HepG2 (cell line): ENCODE measurements at regions not wholly inside any gene's neighbourhood (a gene's known extent, or its start where the extent isn't known, plus 50 kb on each side); places are given as distances from the start of the nearest gene placed in this dataset.

ENCODE experiments used
- ATAC-seq: fragments of 200-7000 bp; cut with Tn5 transposase; 3 replicates; pipeline ENCODE4 v1.9.1; 2020; ENCODE audit warnings: mild to moderate bottlenecking, moderate library complexity
- BruUV-seq: library from RNA; stranded (reverse); fragments of 400-500 nt; replicated peaks from 2 replicates; lab custom pipeline; 2021; lab: Mats Ljungman, UMichigan
- CTCF ChIA-PET: fragments of 300-600 bp; formaldehyde crosslinking; extraction: SDS; loops from one replicate; lab custom pipeline; 2021; ENCODE audit warnings: low total read pairs, inconsistent platforms, low intra/inter-chr PET ratio; lab: Yijun Ruan, JAX
- POLR2A ChIA-PET: fragments of 350-600 bp; sonication (Branson Sonifier 250); formaldehyde crosslinking; loops from one replicate; lab custom pipeline; 2020; ENCODE audit warnings: antibody characterized with exemption, inconsistent platforms; lab: Yijun Ruan, JAX
- DNase-seq: peaks from one replicate; pipeline ENCODE4 v3.0.0-alpha.2; 2015; ENCODE audit warnings: low spot score
- FAIRE-seq: peaks from 3 replicates; lab custom pipeline; 2011; peaks lifted over from hg19 to GRCh38; lab: Jason Lieb, UNC
- H2AFZ ChIP-seq: one replicate; pipeline ENCODE4 v1.6.1; 2011; ENCODE audit warnings: low read length, inconsistent platforms
- H3K27ac ChIP-seq: fragments of 300-600 bp; 3 replicates; pipeline ENCODE4 v1.8.0; 2011; ENCODE audit warnings: mixed run types, mild to moderate bottlenecking, mixed read lengths, low read length, inconsistent platforms; ENCODE audit not compliant: insufficient read depth; ENCODE audit errors: extremely low read length
- H3K27me3 ChIP-seq, 2 experiments: fragments of 200-600 bp in 1 of 2; 2 replicates in 1 of 2; 3 replicates in 1 of 2; pipeline versions ENCODE4 v1.6.0 to v1.8.0; 2011; ENCODE audit warnings: low read length in 2 of 2, mild to moderate bottlenecking in 2 of 2, moderate library complexity in 2 of 2, inconsistent platforms in 1 of 2; ENCODE audit not compliant: insufficient read depth in 2 of 2, control insufficient read depth in 1 of 2
- H3K36me3 ChIP-seq, 2 experiments: fragments of 200-600 bp in 1 of 2; replicated peaks in 1 of 2; 2 replicates in 1 of 2; 3 replicates in 1 of 2; pipeline versions ENCODE4 v1.5.1 to v1.8.0; 2011; ENCODE audit warnings: low read length in 2 of 2, inconsistent platforms in 1 of 2; ENCODE audit not compliant: insufficient read depth in 2 of 2, control insufficient read depth in 1 of 2
- H3K4me1 ChIP-seq: 2 replicates; pipeline ENCODE4 v1.5.1; 2012; ENCODE audit warnings: low read length, inconsistent platforms; ENCODE audit not compliant: insufficient read depth
- H3K4me2 ChIP-seq: 2 replicates; pipeline ENCODE4 v1.6.0; 2011; ENCODE audit warnings: low read depth, low read length, inconsistent platforms
- H3K4me3 ChIP-seq, 3 experiments: fragments of 200-600 bp in 1 of 3; sonication (generic), shearing (Covaris generic) in 1 of 3; replicated peaks in 1 of 3; 2 replicates each; pipeline ENCODE4 v1.5.1; 2011 to 2016; ENCODE audit warnings: low read length in 3 of 3, inconsistent platforms in 2 of 3, low read depth in 2 of 3, mild to moderate bottlenecking in 2 of 3, control low read depth in 1 of 3, mixed read lengths in 1 of 3; ENCODE audit not compliant: insufficient read depth in 1 of 3
- H3K79me2 ChIP-seq: one replicate; pipeline ENCODE4 v1.6.1; 2011; ENCODE audit warnings: low read length, inconsistent platforms; ENCODE audit not compliant: insufficient read depth
- H3K9ac ChIP-seq: 2 replicates; pipeline ENCODE4 v1.6.0; 2011; ENCODE audit warnings: mild to moderate bottlenecking, low read depth, low read length, inconsistent platforms; ENCODE audit not compliant: insufficient read depth
- H3K9me3 ChIP-seq: 2 replicates; pipeline ENCODE4 v1.5.1; 2012; ENCODE audit warnings: mild to moderate bottlenecking, low read length
- H4K20me1 ChIP-seq: 2 replicates; pipeline ENCODE4 v1.6.0; 2011; ENCODE audit warnings: inconsistent platforms, mild to moderate bottlenecking, low read length, moderate library complexity; ENCODE audit not compliant: insufficient read depth
- DNMT1 ChIP-seq: sonication (generic); formaldehyde crosslinking; IDR thresholded peaks from 2 replicates; pipeline ENCODE4 v1.5.1; 2020; ENCODE audit warnings: mild to moderate bottlenecking, missing genetic modification reagents
- HNRNPUL1 ChIP-seq: fragments of 200-400 bp; formaldehyde crosslinking; IDR thresholded peaks from 2 replicates; pipeline ENCODE4 v1.6.1; 2017; ENCODE audit warnings: low read depth, mild to moderate bottlenecking, low read length, moderate library complexity
- NR2F6 ChIP-seq, 2 experiments: IDR thresholded peaks; 2 replicates each; pipeline ENCODE4 v1.6.1; 2016; ENCODE audit warnings: antibody characterized with exemption in 1 of 2, mild to moderate bottlenecking in 1 of 2
- PREB ChIP-seq: sonication (generic); formaldehyde crosslinking; IDR thresholded peaks from 2 replicates; pipeline ENCODE4 v1.4.0; 2020; ENCODE audit warnings: missing genetic modification reagents
- RBAK ChIP-seq: sonication (generic); formaldehyde crosslinking; IDR thresholded peaks from 2 replicates; pipeline ENCODE4 v1.5.1; 2020; ENCODE audit warnings: mild to moderate bottlenecking, missing genetic modification reagents
- SNAPC4 ChIP-seq: sonication (generic); formaldehyde crosslinking; IDR thresholded peaks from 2 replicates; pipeline ENCODE4 v1.4.0; 2020; ENCODE audit warnings: mild to moderate bottlenecking, missing genetic modification reagents
- SRSF9 ChIP-seq: fragments of 200-400 bp; formaldehyde crosslinking; IDR thresholded peaks from 2 replicates; pipeline ENCODE4 v1.6.1; 2018; ENCODE audit warnings: borderline replicate concordance, mild to moderate bottlenecking, low read depth, low read length; ENCODE audit not compliant: insufficient read depth, poor library complexity, severe bottlenecking
- TCF7 ChIP-seq: sonication (generic); IDR thresholded peaks from 2 replicates; pipeline ENCODE4 v1.6.1; 2016; ENCODE audit warnings: antibody characterized with exemption, low read depth
- ZBTB1 ChIP-seq: sonication (generic); formaldehyde crosslinking; IDR thresholded peaks from 2 replicates; pipeline ENCODE4 v1.4.0; 2020; ENCODE audit warnings: missing genetic modification reagents, borderline replicate concordance
- ZFYVE20 ChIP-seq: sonication (generic); formaldehyde crosslinking; IDR thresholded peaks from 2 replicates; pipeline ENCODE4 v1.8.0; 2023; ENCODE audit warnings: low read depth, mild to moderate bottlenecking, moderate library complexity, missing genetic modification reagents, borderline replicate concordance
- ZMAT3 ChIP-seq: sonication (generic); formaldehyde crosslinking; conservative IDR thresholded peaks from 2 replicates; pipeline ENCODE4 v1.7.0; 2021; ENCODE audit warnings: missing genetic modification reagents
- ZNF557 ChIP-seq: sonication (generic); formaldehyde crosslinking; IDR thresholded peaks from 2 replicates; pipeline ENCODE4 v1.4.0; 2020; ENCODE audit warnings: missing genetic modification reagents
- ZNF564 ChIP-seq: sonication (generic); formaldehyde crosslinking; IDR thresholded peaks from 2 replicates; pipeline ENCODE4 v1.8.1; 2023; ENCODE audit warnings: mild to moderate bottlenecking, missing genetic modification reagents
- ZNF672 ChIP-seq: sonication (generic); formaldehyde crosslinking; IDR thresholded peaks from 2 replicates; pipeline ENCODE4 v1.8.1; 2022; ENCODE audit warnings: missing genetic modification reagents
- ZNF704 ChIP-seq: sonication (generic); formaldehyde crosslinking; IDR thresholded peaks from 2 replicates; pipeline ENCODE4 v1.8.1; 2023; ENCODE audit warnings: mild to moderate bottlenecking, inconsistent platforms, moderate library complexity, missing genetic modification reagents, borderline replicate concordance
- ZNF761 ChIP-seq: sonication (generic); formaldehyde crosslinking; conservative IDR thresholded peaks from 2 replicates; pipeline ENCODE4 v1.4.0; 2020; ENCODE audit warnings: mild to moderate bottlenecking, missing genetic modification reagents
- WGBS: methylation state at CpG from one replicate; pipeline ENCODE4 v1.1.6; 2017; ENCODE audit warnings: low lambda C conversion rate; 5-methylcytosine and 5-hydroxymethylcytosine counted together
- in situ Hi-C: cut with HindIII; loops from 2 replicates; pipeline ENCODE4 v1.10.0; 2017; ENCODE audit warnings: low pct_unique_long_range_greater_than_20kb; ENCODE audit not compliant: extremely low pct_ligation_motif_present
- intact Hi-C: fragments of 100-400 bp; cut with micrococcal nuclease; formaldehyde crosslinking; loops from one replicate; pipeline ENCODE4 v1.10.0; 2022; ENCODE audit not compliant: unreplicated experiment

GRCh38 chr22:35159343-35159742 is 93.4 kb downstream of the ISX start:
- H2AFZ ChIP-seq, result no peak overlapping the region
- no peak overlapping the region for H3K9ac ChIP-seq
- intact Hi-C loops, result no loop called here

GRCh38 chr22:35160268-35160667 is 94.3 kb downstream of the ISX start:
- Histone ChIP-seq H3K9ac (no peak overlapping the region), H3K27me3 (no peaks in the 10 kb centered on the region), H3K4me2 (no peak overlapping the region), H3K79me2 (no peaks in the 10 kb centered on the region), H2AFZ (no peak overlapping the region), H4K20me1 (no peaks in the 10 kb centered on the region), H3K27ac (no peak overlapping the region), H3K36me3 (no peaks in the 10 kb centered on the region), H3K4me1 (no peaks in the 10 kb centered on the region), H3K4me3 (no peak overlapping the region), H3K9me3 (no peaks in the 10 kb centered on the region)
- intact Hi-C loops (no loop called here), in situ Hi-C loops (no loop called here)
- DNase-seq (no peak), ATAC-seq (no peak), FAIRE-seq (no peak)
- ChIA-PET POLR2A (no interaction called here), CTCF (no interaction called here)
- WGBS, result 82% methylated on average over 6 of the region's 6 CpGs
- no TSS peak for BruUV-seq
- TF ChIP-seq SNAPC4 (CRISPR knock-in tag) (no peak), ZBTB1 (CRISPR knock-in tag) (no peak), DNMT1 (CRISPR knock-in tag) (no peak), ZNF672 (CRISPR knock-in tag) (no peak), ZMAT3 (no peak), ZNF704 (no peak), PREB (no peak), SRSF9 (no peak)

More at GRCh38 chr22:35159343-35159742, 93.4 kb downstream of the ISX start:
- Histone ChIP-seq H3K4me3 (no peak overlapping the region), H3K4me2 (no peak overlapping the region), H3K79me2 (no peaks in the 10 kb centered on the region), H3K27ac (no peak overlapping the region), H4K20me1 (no peaks in the 10 kb centered on the region), H3K4me1 (no peaks in the 10 kb centered on the region), H3K9me3 (no peaks in the 10 kb centered on the region), H3K27me3 (no peaks in the 10 kb centered on the region), H3K36me3 (no peaks in the 10 kb centered on the region)
- no TSS peak for BruUV-seq
- CTCF ChIA-PET, result no interaction called here
- in situ Hi-C loops, result loop anchor here (10.0 kb wide), 1 partner anchor 745 kb away; no protein-coding TSS in a partner anchor
- POLR2A ChIA-PET, result no interaction called here
- FAIRE-seq (no peak), ATAC-seq (no peak), DNase-seq (no peak)
- TF ChIP-seq ZNF564 (CRISPR knock-in tag) (no peak), ZFYVE20 (CRISPR knock-in tag) (no peak), RBAK (CRISPR knock-in tag) (no peak), TCF7 (no peak), HNRNPUL1 (no peak), ZNF761 (CRISPR knock-in tag) (no peak), NR2F6 (IDR thresholded peaks at IDR 0.05) (no peak), NR2F6 (CRISPR knock-in tag; IDR thresholded peaks at IDR 0.05) (no peak), ZNF557 (CRISPR knock-in tag) (no peak)
- 78% methylated on average over 3 of the region's 3 CpGs for WGBS
